Activated CD8-positive, alpha-beta memory T cell treated with anti-CD3 and anti-CD28 coated beads for 36 hours (primary cell): ENCODE measurements at regions not wholly inside any gene's neighbourhood (a gene's known extent, or its start where the extent isn't known, plus 50 kb on each side); places are given as distances from the start of the nearest gene placed in this dataset.

Source experiments
- CTCF ChIA-PET: fragments of 350-600 bp; sonication (Branson Sonifier 250); formaldehyde crosslinking; loops from one replicate; lab custom pipeline; 2021; ENCODE audit warnings: antibody characterized with exemption; lab: Charles Lee
- POLR2A ChIA-PET: fragments of 350-600 bp; sonication (Branson Sonifier 250); formaldehyde crosslinking; loops from one replicate; lab custom pipeline; 2021; ENCODE audit warnings: antibody characterized with exemption; lab: Charles Lee

DNA sequence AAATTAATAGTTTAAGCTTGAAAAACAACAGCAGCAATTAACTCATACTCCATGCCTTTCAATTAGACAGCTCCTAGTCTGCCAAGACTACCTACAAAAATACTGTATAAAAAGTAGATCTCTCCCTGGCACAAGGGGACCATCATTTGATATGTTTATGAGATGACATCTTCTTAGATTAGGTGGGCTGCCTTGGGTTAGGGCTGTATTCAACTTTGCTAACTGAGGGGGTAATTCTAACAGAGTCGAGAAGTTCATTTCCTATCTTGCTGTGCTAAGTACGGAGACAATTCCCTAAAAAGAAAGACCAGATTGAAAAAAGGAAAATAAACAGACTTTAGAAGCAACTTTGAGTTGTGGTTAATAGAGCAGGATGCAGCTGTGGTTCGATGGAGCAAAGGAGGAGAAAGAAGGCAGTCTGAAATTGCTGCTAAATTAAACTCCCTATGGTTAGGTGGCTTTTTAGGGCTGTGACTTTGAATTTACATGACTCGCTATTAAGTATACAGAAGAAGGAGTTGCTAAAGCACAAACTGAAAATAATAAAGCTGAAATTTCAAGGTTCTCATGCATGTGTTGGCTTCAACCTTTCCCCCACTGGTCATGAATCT, 75.4 kb downstream of the CDC7 start:
- ChIA-PET CTCF (no interaction called here), POLR2A (no interaction called here)

- POLR2A ChIA-PET, result no interaction called here
- CTCF ChIA-PET, result no interaction called here
These were observed 77.9 kb downstream of the CDC7 start for GRCh38 chr1:91578320-91579109.

DNA sequence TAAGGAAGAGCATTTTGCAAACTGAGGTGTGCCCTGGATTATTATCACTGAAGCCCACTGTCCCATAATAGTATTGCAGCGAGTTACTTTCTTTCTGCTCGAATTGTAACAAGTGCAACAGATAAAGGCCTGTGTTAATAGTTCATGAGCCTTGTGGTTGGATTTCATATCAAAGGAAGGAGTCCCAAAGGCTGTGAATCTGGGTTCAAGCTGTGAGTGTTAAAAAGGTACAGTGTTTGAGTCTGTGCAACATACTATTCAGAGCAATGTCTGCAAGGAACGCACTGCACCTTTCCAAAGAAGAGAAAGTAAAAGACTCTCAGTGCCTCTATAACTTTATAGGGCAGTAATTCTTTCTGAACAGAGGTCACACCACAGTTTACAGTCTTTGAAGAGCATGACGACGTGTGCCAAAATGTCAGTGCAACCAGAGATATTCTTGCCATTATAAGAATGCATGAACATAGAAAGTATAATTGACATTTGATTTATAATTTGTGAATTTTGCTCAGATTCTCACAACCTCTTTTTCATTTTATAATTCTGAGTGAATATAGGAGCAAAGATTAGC, 79.1 kb downstream of the CDC7 start:
- ChIA-PET POLR2A (interaction anchor here (0.6 kb wide), 1 partner anchor 1462 kb away, joined by 5 read pairs; no protein-coding TSS in a partner anchor), CTCF (no interaction called here)

DNA sequence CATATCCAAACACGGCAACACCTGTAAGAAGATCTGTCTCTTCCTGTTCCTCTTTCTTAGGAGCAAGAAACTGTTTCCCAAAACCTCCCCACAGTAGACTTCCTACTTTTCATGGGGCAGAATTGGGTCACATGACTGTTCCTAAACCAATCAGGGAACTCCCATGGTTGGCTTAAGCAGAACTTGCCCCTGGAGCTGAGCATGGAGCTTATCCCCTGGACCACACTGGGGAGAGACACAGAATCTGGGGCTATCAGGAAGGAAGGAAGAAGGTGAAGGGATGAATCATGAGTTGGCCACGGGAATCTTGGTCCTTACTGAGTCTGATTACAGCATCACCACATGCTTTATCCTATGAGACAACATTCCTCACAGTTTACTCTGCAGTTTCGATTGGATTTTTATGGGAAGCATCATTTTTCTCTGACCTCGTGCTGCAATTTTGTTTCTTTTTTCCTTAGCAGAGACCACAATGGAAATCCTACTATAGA, 81.8 kb downstream of the CDC7 start:
- POLR2A ChIA-PET, result no interaction called here
- CTCF ChIA-PET, result interaction anchor here (2.0 kb wide), 1 partner anchor 347 kb away, joined by 4 read pairs; no protein-coding TSS in a partner anchor

DNA sequence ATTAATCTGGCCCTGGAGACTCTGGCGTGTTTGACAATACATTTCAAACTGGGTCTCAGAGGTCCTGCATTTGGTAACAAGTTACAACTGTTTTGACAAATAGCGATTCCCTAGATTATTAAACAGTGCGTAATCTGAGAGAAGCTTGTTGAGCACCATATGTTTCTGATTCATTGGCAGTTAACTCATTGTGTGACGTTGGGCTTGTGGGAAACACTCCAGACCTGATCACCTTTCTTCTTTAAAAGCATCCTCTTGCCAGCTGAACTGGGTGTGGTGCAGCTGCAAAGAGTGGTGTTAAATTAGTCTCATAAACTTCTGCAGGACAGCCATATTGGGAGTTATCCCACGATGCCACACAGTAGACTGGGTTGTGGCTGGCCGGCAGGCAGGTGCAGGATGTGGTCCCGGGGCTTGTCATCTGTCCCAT, 82.7 kb downstream of the CDC7 start:
- CTCF ChIA-PET, result interaction anchor here (0.5 to 2.0 kb wide), 2 partner anchors 346 to 471 kb away, joined by 4 to 5 read pairs; no protein-coding TSS in a partner anchor

DNA sequence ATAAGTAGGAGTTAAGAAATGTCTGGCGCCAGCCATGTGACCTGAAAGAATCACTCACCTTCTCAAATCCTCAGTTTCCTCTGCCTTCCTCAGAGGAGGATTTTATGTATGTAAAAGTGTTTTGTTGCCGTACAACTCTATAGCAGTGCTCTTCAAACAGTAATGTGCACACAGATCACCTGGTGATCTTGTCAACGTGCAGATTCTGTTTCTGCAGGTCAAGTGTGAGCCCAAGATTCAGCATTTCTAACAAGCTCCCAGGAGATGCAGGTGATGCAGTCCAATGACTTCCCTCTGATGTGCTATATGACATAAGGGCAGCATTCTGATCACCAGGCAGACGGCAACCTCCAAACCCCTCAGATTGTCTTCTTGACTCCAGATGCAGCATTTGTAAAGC, 83.7 kb downstream of the CDC7 start:
- ChIA-PET POLR2A (no interaction called here), CTCF (interaction anchor here (2.0 kb wide), 1 partner anchor 345 kb away, joined by 4 read pairs; no protein-coding TSS in a partner anchor)

More for the DNA sequence above, 82.7 kb downstream of the CDC7 start:
- POLR2A ChIA-PET, result no interaction called here

GRCh38 chr1:91584878-91585277, 84.2 kb downstream of the CDC7 start:
- CTCF ChIA-PET, result no interaction called here

DNA sequence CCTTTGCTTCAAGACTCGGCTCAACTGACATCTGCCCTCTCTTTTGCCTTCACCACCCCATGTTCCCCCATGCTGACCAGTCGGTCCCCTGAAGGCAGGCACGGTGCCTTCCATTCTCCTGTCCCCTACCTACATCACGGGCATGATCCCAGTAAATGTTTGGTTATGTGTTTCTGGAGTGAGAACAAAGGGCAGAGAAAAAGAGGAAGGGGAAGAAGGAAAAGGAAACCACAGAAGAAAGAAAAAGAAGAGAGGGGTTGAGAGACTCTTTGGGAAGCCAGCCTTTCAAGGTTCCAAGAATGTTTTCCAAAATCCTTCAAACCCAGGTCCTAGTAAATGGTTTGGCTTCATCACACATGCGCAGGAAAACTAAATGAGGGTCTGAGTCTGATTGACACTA, 84.9 kb downstream of the CDC7 start:
- ChIA-PET CTCF (no interaction called here), POLR2A (no interaction called here)

More at GRCh38 chr1:91584878-91585277, 84.2 kb downstream of the CDC7 start:
- POLR2A ChIA-PET, result no interaction called here

- POLR2A ChIA-PET, result no interaction called here
These were observed 85.3 kb downstream of the CDC7 start for GRCh38 chr1:91585982-91586381.

DNA sequence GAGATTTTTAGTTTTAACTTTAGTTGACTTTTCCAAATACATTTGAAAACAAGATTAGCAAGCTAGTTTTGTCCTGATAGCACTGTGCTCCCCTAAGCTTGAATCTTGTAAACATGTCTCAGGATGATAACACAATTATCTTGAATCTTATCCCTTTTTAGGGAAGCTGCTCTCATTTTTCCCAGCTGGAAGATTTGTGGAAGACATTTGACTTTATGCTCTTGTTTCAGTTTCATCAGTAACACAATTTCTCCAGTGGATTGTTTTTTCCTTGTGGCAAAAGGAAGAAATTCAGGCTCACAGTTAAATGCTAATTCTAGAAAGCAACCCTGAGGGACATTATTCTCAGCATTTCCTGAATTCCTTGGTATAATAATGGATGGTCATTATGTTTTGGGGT, 88.8 kb downstream of the CDC7 start:
- CTCF ChIA-PET, result no interaction called here
- POLR2A ChIA-PET, result no interaction called here

More at GRCh38 chr1:91585982-91586381, 85.3 kb downstream of the CDC7 start:
- CTCF ChIA-PET, result no interaction called here

- ChIA-PET CTCF (no interaction called here), POLR2A (no interaction called here)
These were observed 90.7 kb downstream of the CDC7 start for GRCh38 chr1:91591175-91591974.

DNA sequence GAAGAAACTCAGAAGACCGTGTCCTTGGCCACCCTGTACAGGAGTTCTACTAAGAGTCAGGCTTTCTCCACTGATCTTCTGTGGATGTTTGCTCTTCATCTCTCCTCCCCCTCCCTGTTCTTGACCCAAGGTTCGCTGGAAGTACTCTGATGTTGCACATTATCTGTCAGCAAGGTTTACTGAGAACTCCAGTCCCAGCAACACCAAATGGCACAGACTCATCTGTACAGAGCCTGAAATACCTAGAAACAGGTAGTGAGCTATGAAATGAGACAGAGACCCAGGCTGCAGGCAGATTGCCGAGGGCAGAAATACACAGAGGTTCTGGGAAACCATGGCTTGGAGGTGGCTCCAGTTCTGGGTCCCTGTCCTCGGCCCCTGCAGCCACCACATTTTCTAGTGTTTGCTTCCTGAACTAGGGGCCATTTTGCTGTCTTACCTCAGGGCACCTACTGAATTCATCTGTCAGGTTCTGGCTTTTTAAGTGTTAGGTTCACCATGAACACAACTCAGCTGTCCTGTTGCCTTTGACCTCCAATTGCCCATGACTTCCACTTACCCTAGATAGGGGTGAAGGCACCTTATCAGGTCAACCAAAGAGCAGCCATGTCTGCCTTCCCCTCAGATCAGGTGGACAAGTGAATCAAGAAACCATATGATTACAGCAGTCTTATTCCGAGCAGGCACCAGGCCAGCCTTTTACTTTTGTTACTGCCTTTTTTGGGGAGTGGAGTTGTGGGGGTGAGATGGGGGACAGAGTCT, 92.2 kb downstream of the CDC7 start:
- ChIA-PET POLR2A (no interaction called here), CTCF (no interaction called here)

DNA sequence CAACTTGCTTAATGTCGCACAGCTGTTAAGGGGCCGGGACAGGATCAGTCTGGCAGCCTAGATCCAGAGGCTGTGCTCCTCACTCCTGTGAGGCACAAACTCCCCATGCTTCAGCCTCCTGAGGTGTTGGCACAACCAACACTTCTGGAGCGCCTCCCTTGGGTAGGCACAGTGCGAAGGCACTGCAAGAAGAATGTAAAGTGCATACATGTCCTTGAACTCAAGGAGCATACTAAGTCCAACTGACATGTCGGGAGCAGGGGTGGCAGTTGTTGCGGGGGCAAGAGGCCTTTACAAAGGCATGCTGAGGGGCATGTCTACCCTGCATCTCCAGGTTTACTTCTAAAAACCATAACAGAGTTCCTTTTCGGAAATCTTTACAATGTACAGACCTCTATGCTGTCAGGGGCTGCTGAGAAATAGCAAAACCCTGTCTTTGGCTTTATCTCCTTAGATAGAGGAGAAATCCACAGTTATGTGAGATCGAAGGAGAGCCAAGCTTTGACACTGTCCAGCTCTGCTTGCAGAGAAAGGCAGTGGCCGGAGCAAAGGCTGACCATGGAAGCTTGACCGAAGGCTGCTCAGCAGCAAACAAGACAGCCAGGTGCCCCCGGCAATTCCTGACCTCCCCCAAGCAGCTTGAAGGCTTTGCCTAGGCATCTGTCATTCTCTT, 93.9 kb downstream of the CDC7 start:
- POLR2A ChIA-PET, result no interaction called here
- CTCF ChIA-PET, result no interaction called here

GRCh38 chr1:91596474-91596873, 95.8 kb downstream of the CDC7 start:
- CTCF ChIA-PET, result no interaction called here
- POLR2A ChIA-PET, result no interaction called here

DNA sequence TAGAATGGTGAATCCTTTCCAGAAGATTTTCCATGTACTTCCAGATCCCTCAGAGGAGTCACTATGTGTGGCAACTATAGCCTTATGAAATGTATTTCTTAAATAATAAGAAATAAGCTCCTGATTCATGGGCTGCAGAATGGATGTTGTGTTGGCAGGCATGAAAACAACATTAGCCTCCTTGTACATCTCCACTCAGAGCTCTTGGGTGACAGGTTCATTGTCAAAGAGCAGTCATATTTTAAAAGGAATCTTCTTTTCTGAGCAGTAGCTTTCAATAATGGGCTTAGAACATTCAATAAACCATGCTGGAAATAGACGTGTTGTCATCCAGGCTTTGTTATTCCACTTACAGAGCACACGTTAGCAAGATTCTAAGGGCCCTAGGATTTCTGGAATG, 96.6 kb downstream of the CDC7 start:
- POLR2A ChIA-PET, result no interaction called here

GRCh38 chr1:91600431-91601337, 100.0 kb downstream of the CDC7 start:
- CTCF ChIA-PET, result no interaction called here

More for the DNA sequence above, 96.6 kb downstream of the CDC7 start:
- CTCF ChIA-PET, result no interaction called here

More at GRCh38 chr1:91600431-91601337, 100.0 kb downstream of the CDC7 start:
- POLR2A ChIA-PET, result no interaction called here
